NCI-H526 treated with DMSO at 0.1 percent for 48 hours (cell line): ENCODE measurements at regions not wholly inside any gene's neighbourhood (a gene's known extent, or its start where the extent isn't known, plus 50 kb on each side); places are given as distances from the start of the nearest gene placed in this dataset.

Experiments used
- DNase-seq: peaks from one replicate; lab custom pipeline; 2025; lab: John Stamatoyannopoulos, UW

- no peak for DNase-seq
Observed at GRCh38 chr13:37934339-37935191, 65.0 kb upstream of the TRPC4 start.

- DNase-seq = no peak
Observed at GRCh38 chr13:37929308-37929707, 59.7 kb upstream of the TRPC4 start.

- no peak for DNase-seq
Observed at GRCh38 chr13:37927561-37927960, 58.0 kb upstream of the TRPC4 start.

GRCh38 chr13:37925878-37926473 lies 56.4 kb upstream of the TRPC4 start:
- DNase-seq = no peak

GRCh38 chr13:37923236-37923635 lies 53.7 kb upstream of the TRPC4 start:
- no peak for DNase-seq

GRCh38 chr13:37919329-37919880 lies 49.8 kb upstream of the TRPC4 start:
- DNase-seq = no peak
